GM23338 (cell line): ENCODE measurements at regions not wholly inside any gene's neighbourhood (a gene's known extent, or its start where the extent isn't known, plus 50 kb on each side); places are given as distances from the start of the nearest gene placed in this dataset.

ENCODE experiments used
- ATAC-seq: fragments of 200-7000 bp; cut with Tn5 transposase; 3 replicates; pipeline ENCODE4 v1.9.1; 2020
- DNase-seq: peaks from one replicate; pipeline ENCODE4 v3.0.0-alpha.2; 2015; ENCODE audit warnings: low spot score
- H2AFZ ChIP-seq: fragments of 200-600 bp; sonication (generic); 2 replicates; pipeline ENCODE4 v1.8.0; 2016; ENCODE audit warnings: antibody characterized with exemption, mild to moderate bottlenecking, moderate library complexity
- H3F3A ChIP-seq: fragments of 200-600 bp; sonication (generic); replicated peaks from 2 replicates; pipeline ENCODE4 v1.8.0; 2017; ENCODE audit warnings: antibody characterized with exemption, mixed run types, low read depth
- H3K27ac ChIP-seq: fragments of 200-600 bp; sonication (generic); 2 replicates; pipeline ENCODE4 v1.6.1; 2016; ENCODE audit warnings: low read depth
- H3K27me3 ChIP-seq: fragments of 200-600 bp; sonication (generic); 2 replicates; pipeline ENCODE4 v1.8.0; 2016; ENCODE audit warnings: mild to moderate bottlenecking, mixed run types, moderate library complexity; ENCODE audit not compliant: insufficient read depth
- H3K36me3 ChIP-seq: fragments of 200-600 bp; sonication (generic); 2 replicates; pipeline ENCODE4 v1.8.0; 2016; ENCODE audit warnings: mild to moderate bottlenecking; ENCODE audit not compliant: insufficient read depth
- H3K4me1 ChIP-seq: fragments of 200-600 bp; sonication (generic); 2 replicates; pipeline ENCODE4 v1.8.0; 2016; ENCODE audit warnings: mild to moderate bottlenecking, moderate library complexity; ENCODE audit not compliant: insufficient read depth
- H3K4me2 ChIP-seq: fragments of 200-600 bp; sonication (generic); 2 replicates; pipeline ENCODE4 v1.7.1; 2017; ENCODE audit warnings: mixed run types
- H3K4me3 ChIP-seq: fragments of 200-600 bp; sonication (generic); 2 replicates; pipeline ENCODE4 v1.6.1; 2016; ENCODE audit warnings: mixed run types
- H3K79me2 ChIP-seq: fragments of 200-600 bp; sonication (generic); replicated peaks from 2 replicates; pipeline ENCODE4 v1.8.0; 2017; ENCODE audit warnings: mild to moderate bottlenecking; ENCODE audit not compliant: insufficient read depth
- H3K9me2 ChIP-seq: fragments of 200-600 bp; sonication (generic); 2 replicates; pipeline ENCODE4 v1.8.0; 2017; ENCODE audit not compliant: insufficient read depth
- H4K20me1 ChIP-seq: fragments of 200-600 bp; sonication (generic); replicated peaks from 2 replicates; pipeline ENCODE4 v1.8.0; 2017; ENCODE audit warnings: mild to moderate bottlenecking; ENCODE audit not compliant: insufficient read depth
- H3K27ac Mint-ChIP-seq: 2 replicates; pipeline ENCODE4 v1.8.0; 2020; ENCODE audit warnings: inconsistent platforms, mild to moderate bottlenecking, moderate library complexity, mixed read lengths
- H3K27me3 Mint-ChIP-seq: 3 replicates; pipeline ENCODE4 v1.8.0; 2022; ENCODE audit warnings: low read depth, mild to moderate bottlenecking, moderate library complexity, mixed read lengths, inconsistent platforms; ENCODE audit not compliant: insufficient read depth, poor library complexity
- H3K36me3 Mint-ChIP-seq: 3 replicates; pipeline ENCODE4 v1.8.0; 2021; ENCODE audit warnings: low read depth, mild to moderate bottlenecking, inconsistent platforms, moderate library complexity, mixed read lengths
- H3K4me1 Mint-ChIP-seq: 3 replicates; pipeline ENCODE4 v1.8.0; 2020; ENCODE audit warnings: mild to moderate bottlenecking, inconsistent platforms, mixed read lengths
- H3K4me3 Mint-ChIP-seq: 3 replicates; pipeline ENCODE4 v1.8.0; 2021; ENCODE audit warnings: moderate library complexity, mild to moderate bottlenecking, inconsistent platforms, mixed read lengths
- H3K9me3 Mint-ChIP-seq: 3 replicates; pipeline ENCODE4 v1.8.0; 2020; ENCODE audit warnings: moderate library complexity, mild to moderate bottlenecking, inconsistent platforms, mixed read lengths
- CREB1 ChIP-seq: fragments of 250-450 bp; sonication (Bioruptor Pico); IDR thresholded peaks from 2 replicates; pipeline ENCODE4 v1.5.0; 2020; ENCODE audit warnings: low read depth, mild to moderate bottlenecking, moderate library complexity
- EZH2phosphoT487 ChIP-seq: fragments of 200-600 bp; sonication (generic); IDR thresholded peaks from one replicate; pipeline ENCODE4 v1.8.1; 2018; ENCODE audit warnings: antibody characterized with exemption; ENCODE audit not compliant: unreplicated experiment
- JUNB ChIP-seq: IDR thresholded peaks from one replicate; pipeline ENCODE4 v1.6.1; 2016; ENCODE audit warnings: antibody characterized with exemption; ENCODE audit not compliant: unreplicated experiment
- NANOG ChIP-seq: IDR thresholded peaks from 2 replicates; pipeline ENCODE4 v1.6.1; 2016; ENCODE audit warnings: antibody characterized with exemption, borderline replicate concordance
- STAT1 ChIP-seq: IDR thresholded peaks from one replicate; pipeline ENCODE4 v1.6.1; 2016; ENCODE audit warnings: antibody characterized with exemption; ENCODE audit not compliant: unreplicated experiment
- ZNF114 ChIP-seq: fragments of 250-450 bp; sonication (Bioruptor Pico); IDR thresholded peaks from 2 replicates; pipeline ENCODE4 v1.5.0; 2020; ENCODE audit warnings: mild to moderate bottlenecking, moderate library complexity
- ZNF331 ChIP-seq: fragments of 250-450 bp; sonication (Bioruptor Pico); IDR thresholded peaks from 2 replicates; pipeline ENCODE4 v1.5.0; 2020; ENCODE audit warnings: low read depth, mild to moderate bottlenecking, moderate library complexity
- TF ChIP-seq, protein P1 (sequence below), 2 experiments: fragments of 200-600 bp in 1 of 2; sonication (generic) in 1 of 2; conservative IDR thresholded peaks; 2 replicates each; pipeline versions ENCODE4 v1.5.1 to v1.6.1; 2016 to 2017; ENCODE audit warnings: antibody characterized with exemption in 2 of 2, low read depth in 2 of 2, mild to moderate bottlenecking in 2 of 2, moderate library complexity in 1 of 2
- TF ChIP-seq, protein P2 (sequence below): IDR thresholded peaks from one replicate; pipeline ENCODE4 v1.6.1; 2018; ENCODE audit warnings: antibody characterized with exemption; ENCODE audit not compliant: unreplicated experiment
- TF ChIP-seq, protein P3 (sequence below): IDR thresholded peaks from 2 replicates; pipeline ENCODE4 v1.6.1; 2016; ENCODE audit warnings: antibody characterized with exemption

DNA sequence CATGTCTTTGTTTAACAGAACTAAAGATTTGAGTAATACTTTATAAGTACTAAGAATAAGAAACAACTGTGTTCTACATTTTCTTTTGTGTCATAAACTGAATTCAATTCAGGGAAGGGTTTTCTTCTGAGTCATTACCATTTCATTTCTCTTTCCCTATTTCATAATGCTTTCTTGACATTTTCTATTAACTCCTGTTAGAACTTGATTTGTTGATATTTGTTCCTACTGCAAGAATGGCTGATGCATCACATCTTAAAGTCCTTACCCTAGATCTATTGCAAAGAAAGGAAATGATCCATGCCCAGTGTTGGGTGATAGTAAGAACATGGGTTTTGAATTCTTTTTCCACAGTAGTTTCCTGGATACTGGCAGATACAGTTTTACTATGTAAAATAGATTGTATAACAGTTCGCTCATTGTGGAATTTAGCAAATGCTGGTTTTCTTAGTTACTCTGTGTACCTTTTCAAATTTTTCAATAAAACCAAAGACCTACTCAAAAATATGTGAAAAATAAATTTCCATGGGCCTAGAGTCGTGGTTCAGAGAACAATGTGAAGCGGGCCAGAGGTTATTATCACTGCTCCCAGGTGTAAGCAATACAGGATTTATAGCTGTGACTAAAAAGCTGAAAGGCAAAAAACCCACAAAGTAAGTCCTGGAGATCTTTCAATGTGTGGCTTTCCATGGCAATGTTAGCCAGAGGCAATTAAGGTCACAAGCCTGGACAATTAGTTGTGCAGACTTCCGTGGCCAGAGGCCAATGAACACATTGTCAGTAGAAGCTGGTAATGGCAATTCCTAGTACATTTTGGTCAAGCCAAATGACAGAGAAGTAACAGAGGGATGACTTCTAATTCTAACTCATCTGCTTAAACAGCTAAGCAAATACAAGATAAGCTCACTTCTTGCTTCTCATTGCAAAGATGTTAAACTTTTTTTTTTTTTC, 127.3 kb upstream of the FAT4 start (continued):
- TF ChIP-seq, protein P1, sequence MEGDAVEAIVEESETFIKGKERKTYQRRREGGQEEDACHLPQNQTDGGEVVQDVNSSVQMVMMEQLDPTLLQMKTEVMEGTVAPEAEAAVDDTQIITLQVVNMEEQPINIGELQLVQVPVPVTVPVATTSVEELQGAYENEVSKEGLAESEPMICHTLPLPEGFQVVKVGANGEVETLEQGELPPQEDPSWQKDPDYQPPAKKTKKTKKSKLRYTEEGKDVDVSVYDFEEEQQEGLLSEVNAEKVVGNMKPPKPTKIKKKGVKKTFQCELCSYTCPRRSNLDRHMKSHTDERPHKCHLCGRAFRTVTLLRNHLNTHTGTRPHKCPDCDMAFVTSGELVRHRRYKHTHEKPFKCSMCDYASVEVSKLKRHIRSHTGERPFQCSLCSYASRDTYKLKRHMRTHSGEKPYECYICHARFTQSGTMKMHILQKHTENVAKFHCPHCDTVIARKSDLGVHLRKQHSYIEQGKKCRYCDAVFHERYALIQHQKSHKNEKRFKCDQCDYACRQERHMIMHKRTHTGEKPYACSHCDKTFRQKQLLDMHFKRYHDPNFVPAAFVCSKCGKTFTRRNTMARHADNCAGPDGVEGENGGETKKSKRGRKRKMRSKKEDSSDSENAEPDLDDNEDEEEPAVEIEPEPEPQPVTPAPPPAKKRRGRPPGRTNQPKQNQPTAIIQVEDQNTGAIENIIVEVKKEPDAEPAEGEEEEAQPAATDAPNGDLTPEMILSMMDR (conservative IDR thresholded peaks at IDR 0.05; ENCODE audit: low read depth in 2 of 2): no peak
- no peak for TF ChIP-seq CREB1 (CRISPR knock-in tag)
- TF ChIP-seq JUNB: no peak

DNA sequence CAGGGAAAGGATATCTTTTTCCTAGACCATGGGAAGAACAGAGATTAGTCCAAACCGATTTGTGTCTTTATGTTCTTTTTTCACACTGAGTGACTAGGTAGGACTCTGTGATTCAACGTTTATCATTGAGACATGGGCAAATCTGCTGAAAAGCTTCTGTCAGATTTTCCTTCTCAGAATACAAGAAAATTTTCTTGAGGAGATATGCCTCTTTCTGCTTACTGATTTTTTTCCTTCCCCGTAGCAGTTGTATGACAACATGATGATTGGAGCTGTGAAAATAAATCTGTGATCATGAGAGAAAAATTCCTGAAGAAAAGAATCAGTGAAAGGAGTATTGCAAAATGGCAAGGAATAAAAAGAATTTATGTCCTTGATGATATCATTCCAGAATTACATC, 130.6 kb upstream of the FAT4 start:
- Histone ChIP-seq H3K4me2 (no peak overlapping the region), H3F3A (no peaks in the 10 kb centered on the region), H4K20me1 (no peaks in the 10 kb centered on the region), H3K9me2 (no peaks in the 10 kb centered on the region; the same call in 1 of the 2 replicates), H3K27me3 (no peaks in the 10 kb centered on the region), H3K79me2 (no peaks in the 10 kb centered on the region), H3K36me3 (no peaks in the 10 kb centered on the region), H3K27ac (no peak overlapping the region), H2AFZ (no peak overlapping the region), H3K4me1 (no peaks in the 10 kb centered on the region), H3K4me3 (no peak overlapping the region)
- Mint-ChIP-seq H3K36me3 (no peaks in the 10 kb centered on the region), H3K4me1 (no peaks in the 10 kb centered on the region), H3K27me3 (peaks cover 3% of the 10 kb centered on the region), H3K4me3 (no peak overlapping the region), H3K9me3 (no peaks in the 10 kb centered on the region), H3K27ac (no peak overlapping the region)
- ATAC-seq (no peak), DNase-seq (no peak)
- TF ChIP-seq ZNF331 (CRISPR knock-in tag): no peak
- TF ChIP-seq, protein P2, sequence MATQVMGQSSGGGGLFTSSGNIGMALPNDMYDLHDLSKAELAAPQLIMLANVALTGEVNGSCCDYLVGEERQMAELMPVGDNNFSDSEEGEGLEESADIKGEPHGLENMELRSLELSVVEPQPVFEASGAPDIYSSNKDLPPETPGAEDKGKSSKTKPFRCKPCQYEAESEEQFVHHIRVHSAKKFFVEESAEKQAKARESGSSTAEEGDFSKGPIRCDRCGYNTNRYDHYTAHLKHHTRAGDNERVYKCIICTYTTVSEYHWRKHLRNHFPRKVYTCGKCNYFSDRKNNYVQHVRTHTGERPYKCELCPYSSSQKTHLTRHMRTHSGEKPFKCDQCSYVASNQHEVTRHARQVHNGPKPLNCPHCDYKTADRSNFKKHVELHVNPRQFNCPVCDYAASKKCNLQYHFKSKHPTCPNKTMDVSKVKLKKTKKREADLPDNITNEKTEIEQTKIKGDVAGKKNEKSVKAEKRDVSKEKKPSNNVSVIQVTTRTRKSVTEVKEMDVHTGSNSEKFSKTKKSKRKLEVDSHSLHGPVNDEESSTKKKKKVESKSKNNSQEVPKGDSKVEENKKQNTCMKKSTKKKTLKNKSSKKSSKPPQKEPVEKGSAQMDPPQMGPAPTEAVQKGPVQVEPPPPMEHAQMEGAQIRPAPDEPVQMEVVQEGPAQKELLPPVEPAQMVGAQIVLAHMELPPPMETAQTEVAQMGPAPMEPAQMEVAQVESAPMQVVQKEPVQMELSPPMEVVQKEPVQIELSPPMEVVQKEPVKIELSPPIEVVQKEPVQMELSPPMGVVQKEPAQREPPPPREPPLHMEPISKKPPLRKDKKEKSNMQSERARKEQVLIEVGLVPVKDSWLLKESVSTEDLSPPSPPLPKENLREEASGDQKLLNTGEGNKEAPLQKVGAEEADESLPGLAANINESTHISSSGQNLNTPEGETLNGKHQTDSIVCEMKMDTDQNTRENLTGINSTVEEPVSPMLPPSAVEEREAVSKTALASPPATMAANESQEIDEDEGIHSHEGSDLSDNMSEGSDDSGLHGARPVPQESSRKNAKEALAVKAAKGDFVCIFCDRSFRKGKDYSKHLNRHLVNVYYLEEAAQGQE: no peak
- TF ChIP-seq CREB1 (CRISPR knock-in tag): no peak
- TF ChIP-seq NANOG: no peak
- TF ChIP-seq STAT1: no peak
- no peak for TF ChIP-seq JUNB
- TF ChIP-seq ZNF114 (CRISPR knock-in tag): no peak
- TF ChIP-seq EZH2phosphoT487: no peak
- TF ChIP-seq, protein P3, sequence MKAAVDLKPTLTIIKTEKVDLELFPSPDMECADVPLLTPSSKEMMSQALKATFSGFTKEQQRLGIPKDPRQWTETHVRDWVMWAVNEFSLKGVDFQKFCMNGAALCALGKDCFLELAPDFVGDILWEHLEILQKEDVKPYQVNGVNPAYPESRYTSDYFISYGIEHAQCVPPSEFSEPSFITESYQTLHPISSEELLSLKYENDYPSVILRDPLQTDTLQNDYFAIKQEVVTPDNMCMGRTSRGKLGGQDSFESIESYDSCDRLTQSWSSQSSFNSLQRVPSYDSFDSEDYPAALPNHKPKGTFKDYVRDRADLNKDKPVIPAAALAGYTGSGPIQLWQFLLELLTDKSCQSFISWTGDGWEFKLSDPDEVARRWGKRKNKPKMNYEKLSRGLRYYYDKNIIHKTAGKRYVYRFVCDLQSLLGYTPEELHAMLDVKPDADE: no peak
- TF ChIP-seq, protein P1 (conservative IDR thresholded peaks at IDR 0.05; ENCODE audit: low read depth in 2 of 2): no peak
